ENCODE measurements at regions not wholly inside any gene's neighbourhood (a gene's known extent, or its start where the extent isn't known, plus 50 kb on each side); places are given as distances from the start of the nearest gene placed in this dataset.

DNA sequence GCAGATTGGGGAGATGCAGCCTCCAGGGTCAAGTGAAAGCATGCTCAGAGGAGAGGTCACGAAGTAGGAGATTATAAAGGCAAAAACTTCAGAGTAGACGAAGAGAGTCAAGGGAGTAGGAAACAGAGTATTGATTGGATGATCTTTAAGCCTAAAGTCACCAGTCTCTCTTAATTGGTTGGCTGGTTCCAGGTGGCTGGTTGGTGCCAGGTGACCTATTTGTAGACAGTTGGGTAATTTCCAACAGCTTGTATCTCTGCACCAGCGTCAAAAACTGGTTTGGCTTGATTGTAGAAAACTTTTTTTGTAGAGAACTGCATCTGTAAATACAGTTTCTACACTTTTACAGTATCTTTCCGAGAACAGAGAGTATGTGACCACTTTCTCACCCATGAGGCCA lies 75.7 kb upstream of the CCDC90B start (continued):
- no peak for TF ChIP-seq TAF1 (IDR thresholded peaks at IDR 0.05; ENCODE audit: low read depth, low read length)
- TF ChIP-seq CHD1 (IDR thresholded peaks at IDR 0.05; ENCODE audit: low read depth, low read length): no peak
- TF ChIP-seq FOSL1 (IDR thresholded peaks at IDR 0.05; ENCODE audit: insufficient read depth, low read depth, low read length): no peak
- TF ChIP-seq SP1 (IDR thresholded peaks at IDR 0.05; ENCODE audit: low read depth, low read length): no peak

All from H1 (cell line).